ENCODE measurements at regions not wholly inside any gene's neighbourhood (a gene's known extent, or its start where the extent isn't known, plus 50 kb on each side); places are given as distances from the start of the nearest gene placed in this dataset.
A peak's percentile ranks its signal among the peaks of the same experiment; 100 is the strongest.

- no peak for TF ChIP-seq CTCF (IDR thresholded peaks at IDR 0.05; ENCODE audit: poor library complexity, severe bottlenecking)
Observed at GRCh38 chr4:170229006-170229405, 139.2 kb upstream of the AADAT start.

GRCh38 chr4:170227928-170228327, 138.2 kb upstream of the AADAT start:
- Histone ChIP-seq H3K27ac (ENCODE audit: poor library complexity, severe bottlenecking) (no peak overlapping the region), H3K27me3 (ENCODE audit: insufficient read depth, poor library complexity, severe bottlenecking) (no peaks in the 10 kb centered on the region), H3K36me3 (ENCODE audit: low read depth) (no peaks in the 10 kb centered on the region), H3K4me3 (ENCODE audit: severe bottlenecking) (no peak overlapping the region), H3K4me1 (ENCODE audit: insufficient read depth, poor library complexity, severe bottlenecking) (no peaks in the 10 kb centered on the region), H3K9me3 (ENCODE audit: severe bottlenecking) (no peaks in the 10 kb centered on the region)
- DNase-seq (ENCODE audit: low spot score) (no peak), ATAC-seq (ENCODE audit: low read depth) (no peak)
- no peak for TF ChIP-seq CTCF (IDR thresholded peaks at IDR 0.05; ENCODE audit: poor library complexity, severe bottlenecking)

More at GRCh38 chr4:170229006-170229405, 139.2 kb upstream of the AADAT start:
- no peak for DNase-seq (ENCODE audit: low spot score)
- H3K4me3 ChIP-seq (ENCODE audit: severe bottlenecking): no peak overlapping the region
- no peaks in the 10 kb centered on the region for H3K4me1 ChIP-seq (ENCODE audit: insufficient read depth, poor library complexity, severe bottlenecking)
- H3K27ac ChIP-seq (ENCODE audit: poor library complexity, severe bottlenecking): no peak overlapping the region
- no peaks in the 10 kb centered on the region for H3K36me3 ChIP-seq (ENCODE audit: low read depth)
- H3K27me3 ChIP-seq (ENCODE audit: insufficient read depth, poor library complexity, severe bottlenecking): no peaks in the 10 kb centered on the region
- H3K9me3 ChIP-seq (ENCODE audit: severe bottlenecking): no peaks in the 10 kb centered on the region
- peak; percentile 41; the same call in 1 of the 3 replicates for ATAC-seq (ENCODE audit: low read depth)

- no peaks in the 10 kb centered on the region for H3K27me3 ChIP-seq (ENCODE audit: insufficient read depth, poor library complexity, severe bottlenecking)
- TF ChIP-seq CTCF (IDR thresholded peaks at IDR 0.05; ENCODE audit: poor library complexity, severe bottlenecking): no peak
- no peaks in the 10 kb centered on the region for H3K4me1 ChIP-seq (ENCODE audit: insufficient read depth, poor library complexity, severe bottlenecking)
- H3K36me3 ChIP-seq (ENCODE audit: low read depth): no peaks in the 10 kb centered on the region
- H3K4me3 ChIP-seq (ENCODE audit: severe bottlenecking): no peak overlapping the region
- H3K9me3 ChIP-seq (ENCODE audit: severe bottlenecking): no peaks in the 10 kb centered on the region
- ATAC-seq (ENCODE audit: low read depth) (no peak), DNase-seq (ENCODE audit: low spot score) (no peak)
- H3K27ac ChIP-seq (ENCODE audit: poor library complexity, severe bottlenecking): no peak overlapping the region
Observed at GRCh38 chr4:170226288-170226687, 136.5 kb upstream of the AADAT start.

- Histone ChIP-seq H3K4me3 (ENCODE audit: severe bottlenecking) (no peak overlapping the region), H3K36me3 (ENCODE audit: low read depth) (no peaks in the 10 kb centered on the region), H3K27ac (ENCODE audit: poor library complexity, severe bottlenecking) (no peak overlapping the region), H3K9me3 (ENCODE audit: severe bottlenecking) (no peaks in the 10 kb centered on the region), H3K4me1 (ENCODE audit: insufficient read depth, poor library complexity, severe bottlenecking) (no peaks in the 10 kb centered on the region), H3K27me3 (ENCODE audit: insufficient read depth, poor library complexity, severe bottlenecking) (no peaks in the 10 kb centered on the region)
- ATAC-seq (ENCODE audit: low read depth) (no peak), DNase-seq (ENCODE audit: low spot score) (no peak)
- TF ChIP-seq CTCF (IDR thresholded peaks at IDR 0.05; ENCODE audit: poor library complexity, severe bottlenecking): no peak
Observed at GRCh38 chr4:170214731-170215130, 125.0 kb upstream of the AADAT start.

DNA sequence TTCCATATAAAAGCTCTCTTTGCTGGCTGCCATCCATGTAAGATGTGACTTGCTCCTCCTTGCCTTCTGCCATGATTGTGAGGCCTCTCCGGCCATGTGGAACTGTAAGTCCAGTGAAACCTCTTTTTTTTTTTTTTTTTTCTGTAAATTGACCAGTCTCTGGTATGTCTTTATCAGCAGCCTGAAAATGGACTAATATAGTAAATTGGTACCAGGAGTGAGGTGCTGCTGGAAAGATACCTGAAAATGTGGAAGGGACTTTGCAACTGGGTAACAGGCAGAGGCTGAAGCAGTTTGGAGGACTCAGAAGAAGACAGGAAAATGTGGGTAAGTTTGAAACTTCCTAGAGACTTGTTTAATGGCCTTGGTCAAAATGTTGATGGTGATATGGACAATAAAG, 124.3 kb upstream of the AADAT start:
- H3K36me3 ChIP-seq (ENCODE audit: low read depth): no peaks in the 10 kb centered on the region
- no peak overlapping the region for H3K27ac ChIP-seq (ENCODE audit: poor library complexity, severe bottlenecking)
- TF ChIP-seq CTCF (IDR thresholded peaks at IDR 0.05; ENCODE audit: poor library complexity, severe bottlenecking): no peak
- H3K4me3 ChIP-seq (ENCODE audit: severe bottlenecking): no peak overlapping the region
- no peaks in the 10 kb centered on the region for H3K27me3 ChIP-seq (ENCODE audit: insufficient read depth, poor library complexity, severe bottlenecking)
- H3K4me1 ChIP-seq (ENCODE audit: insufficient read depth, poor library complexity, severe bottlenecking): no peaks in the 10 kb centered on the region
- DNase-seq (ENCODE audit: low spot score) (no peak), ATAC-seq (ENCODE audit: low read depth) (no peak)
- no peaks in the 10 kb centered on the region for H3K9me3 ChIP-seq (ENCODE audit: severe bottlenecking)
